Hippocampal formation (tissue), 2 donors: ENCODE measurements at regions not wholly inside any gene's neighbourhood (a gene's known extent, or its start where the extent isn't known, plus 50 kb on each side); places are given as distances from the start of the nearest gene placed in this dataset.

Source experiments
- DNase-seq, 2 donors: peaks; one replicate each; lab custom pipeline; 2025; lab: John Stamatoyannopoulos, UW

- DNase-seq = no peak
Measured at GRCh38 chr7:8937204-8937603, 503.8 kb downstream of the NXPH1 start.

- no peak for DNase-seq
Measured at GRCh38 chr7:8938044-8938805, 504.8 kb downstream of the NXPH1 start.

GRCh38 chr7:8939446-8939845 lies 506.0 kb downstream of the NXPH1 start:
- DNase-seq = no peak

- no peak for DNase-seq
Measured at GRCh38 chr7:8963722-8964121, 530.3 kb downstream of the NXPH1 start.

- no peak for DNase-seq
Measured at GRCh38 chr7:8965177-8965576, 531.8 kb downstream of the NXPH1 start.

- no peak for DNase-seq
Measured at GRCh38 chr7:8973601-8974000, 540.2 kb downstream of the NXPH1 start.

GRCh38 chr7:8975681-8976080 lies 542.3 kb downstream of the NXPH1 start:
- DNase-seq = no peak

GRCh38 chr7:8982338-8982992 lies 549.1 kb downstream of the NXPH1 start:
- DNase-seq = no peak

- no peak for DNase-seq
Measured at GRCh38 chr7:8985255-8985654, 551.8 kb downstream of the NXPH1 start.

- no peak for DNase-seq
Measured at GRCh38 chr7:8988267-8988666, 554.9 kb downstream of the NXPH1 start.

- no peak for DNase-seq
Measured at GRCh38 chr7:8991159-8991558, 557.8 kb downstream of the NXPH1 start.

- DNase-seq = no peak
Measured at GRCh38 chr7:8998762-8999161, 565.4 kb downstream of the NXPH1 start.

GRCh38 chr7:9013940-9014339 lies 580.5 kb downstream of the NXPH1 start:
- DNase-seq = no peak

GRCh38 chr7:9017286-9017685 lies 583.9 kb downstream of the NXPH1 start:
- no peak for DNase-seq

- no peak for DNase-seq
Measured at GRCh38 chr7:9022456-9022855, 589.0 kb downstream of the NXPH1 start.

- no peak for DNase-seq
Measured at GRCh38 chr7:9023675-9024294, 590.4 kb downstream of the NXPH1 start.

GRCh38 chr7:9026121-9026520 lies 592.7 kb downstream of the NXPH1 start:
- peak in 1 of 2 donors; percentile 46 for DNase-seq

- DNase-seq = no peak
Measured at GRCh38 chr7:9028012-9028411, 594.6 kb downstream of the NXPH1 start.

- no peak for DNase-seq
Measured at GRCh38 chr7:9029681-9030530, 596.5 kb downstream of the NXPH1 start.

GRCh38 chr7:9030976-9031375 lies 597.6 kb downstream of the NXPH1 start:
- DNase-seq = no peak

- DNase-seq = no peak
Measured at GRCh38 chr7:9031386-9031785, 598.0 kb downstream of the NXPH1 start.

GRCh38 chr7:9036080-9036479 lies 602.7 kb downstream of the NXPH1 start:
- no peak for DNase-seq
